ENCODE measurements at regions not wholly inside any gene's neighbourhood (a gene's known extent, or its start where the extent isn't known, plus 50 kb on each side); places are given as distances from the start of the nearest gene placed in this dataset.

- TF ChIP-seq POLR2A (IDR thresholded peaks at IDR 0.05) (no peak), CTCF (IDR thresholded peaks at IDR 0.05 in 8 of 11, conservative IDR thresholded peaks at IDR 0.05 in 3 of 11) (no peak), POLR2AphosphoS5 (IDR thresholded peaks at IDR 0.05) (no peak)
Measured at GRCh38 chr12:124458992-124459851, 108.2 kb downstream of the NCOR2 start.
